Fibroblast of mammary gland (primary cell): ENCODE measurements at regions not wholly inside any gene's neighbourhood (a gene's known extent, or its start where the extent isn't known, plus 50 kb on each side); places are given as distances from the start of the nearest gene placed in this dataset.
A peak's percentile ranks its signal among the peaks of the same experiment; 100 is the strongest.

ENCODE experiments used
- DNase-seq: peaks from one replicate; pipeline ENCODE4 v3.0.0-alpha.2; 2010; ENCODE audit warnings: low read depth
- H3K4me3 ChIP-seq: 2 replicates; pipeline ENCODE4 v1.5.1; 2011; ENCODE audit warnings: low read depth, mild to moderate bottlenecking, low read length, moderate library complexity; ENCODE audit not compliant: control insufficient read depth
- TF ChIP-seq, protein P1 (sequence below): conservative IDR thresholded peaks from 2 replicates; pipeline ENCODE4 v1.5.1; 2011; ENCODE audit warnings: low read depth, low read length, inconsistent platforms; ENCODE audit not compliant: control insufficient read depth, insufficient read depth

- TF ChIP-seq, protein P1, sequence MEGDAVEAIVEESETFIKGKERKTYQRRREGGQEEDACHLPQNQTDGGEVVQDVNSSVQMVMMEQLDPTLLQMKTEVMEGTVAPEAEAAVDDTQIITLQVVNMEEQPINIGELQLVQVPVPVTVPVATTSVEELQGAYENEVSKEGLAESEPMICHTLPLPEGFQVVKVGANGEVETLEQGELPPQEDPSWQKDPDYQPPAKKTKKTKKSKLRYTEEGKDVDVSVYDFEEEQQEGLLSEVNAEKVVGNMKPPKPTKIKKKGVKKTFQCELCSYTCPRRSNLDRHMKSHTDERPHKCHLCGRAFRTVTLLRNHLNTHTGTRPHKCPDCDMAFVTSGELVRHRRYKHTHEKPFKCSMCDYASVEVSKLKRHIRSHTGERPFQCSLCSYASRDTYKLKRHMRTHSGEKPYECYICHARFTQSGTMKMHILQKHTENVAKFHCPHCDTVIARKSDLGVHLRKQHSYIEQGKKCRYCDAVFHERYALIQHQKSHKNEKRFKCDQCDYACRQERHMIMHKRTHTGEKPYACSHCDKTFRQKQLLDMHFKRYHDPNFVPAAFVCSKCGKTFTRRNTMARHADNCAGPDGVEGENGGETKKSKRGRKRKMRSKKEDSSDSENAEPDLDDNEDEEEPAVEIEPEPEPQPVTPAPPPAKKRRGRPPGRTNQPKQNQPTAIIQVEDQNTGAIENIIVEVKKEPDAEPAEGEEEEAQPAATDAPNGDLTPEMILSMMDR, result no peak
- DNase-seq, result no peak
- no peak overlapping the region for H3K4me3 ChIP-seq
Measured at GRCh38 chrX:42628471-42628870, 149.5 kb downstream of the PPP1R2C start.

- no peak for DNase-seq
- H3K4me3 ChIP-seq, result no peak overlapping the region
- TF ChIP-seq, protein P1, result no peak
Measured at GRCh38 chrX:42627891-42628290, 150.1 kb downstream of the PPP1R2C start.

DNA sequence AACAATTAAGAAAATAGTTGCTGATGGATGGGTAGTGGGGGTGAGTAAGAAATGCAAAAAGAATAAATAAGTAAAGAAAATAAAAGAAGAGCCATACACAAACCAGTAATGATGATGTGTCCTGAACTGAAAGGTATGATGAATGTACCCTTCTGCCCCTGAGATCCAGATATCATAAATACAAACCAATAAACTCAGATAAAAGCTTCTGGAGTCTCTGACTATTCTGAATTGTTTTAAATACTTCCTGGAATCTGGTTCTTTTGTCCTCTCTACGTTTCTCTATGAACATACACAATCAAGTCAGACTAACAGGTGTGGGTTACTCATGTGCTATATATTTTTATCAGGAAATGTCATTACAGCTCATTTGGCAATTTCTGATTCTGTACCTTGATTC lies 153.4 kb downstream of the PPP1R2C start:
- no peak for DNase-seq
- no peak overlapping the region for H3K4me3 ChIP-seq
- TF ChIP-seq, protein P1, result no peak

DNA sequence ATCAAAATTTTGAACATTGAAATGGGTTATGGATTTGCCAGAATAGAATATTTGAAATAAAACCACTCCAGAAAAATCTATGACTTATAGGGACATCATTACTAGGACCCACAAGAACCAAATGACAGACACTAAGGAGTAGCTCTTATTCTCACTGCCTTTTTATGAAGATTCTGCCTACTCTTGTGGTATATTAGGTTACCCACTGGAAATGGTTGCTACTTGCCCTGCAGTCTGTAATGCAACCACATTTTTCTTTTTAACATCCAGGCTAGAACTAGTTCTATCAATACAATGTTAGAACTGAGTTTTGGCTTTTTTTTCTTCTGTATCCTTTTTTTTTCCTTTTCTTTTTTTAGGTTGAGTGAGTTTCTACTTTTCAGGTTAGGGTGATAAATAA lies 158.9 kb downstream of the PPP1R2C start:
- H3K4me3 ChIP-seq, result no peak overlapping the region
- no peak for DNase-seq
- TF ChIP-seq, protein P1, result no peak

DNA sequence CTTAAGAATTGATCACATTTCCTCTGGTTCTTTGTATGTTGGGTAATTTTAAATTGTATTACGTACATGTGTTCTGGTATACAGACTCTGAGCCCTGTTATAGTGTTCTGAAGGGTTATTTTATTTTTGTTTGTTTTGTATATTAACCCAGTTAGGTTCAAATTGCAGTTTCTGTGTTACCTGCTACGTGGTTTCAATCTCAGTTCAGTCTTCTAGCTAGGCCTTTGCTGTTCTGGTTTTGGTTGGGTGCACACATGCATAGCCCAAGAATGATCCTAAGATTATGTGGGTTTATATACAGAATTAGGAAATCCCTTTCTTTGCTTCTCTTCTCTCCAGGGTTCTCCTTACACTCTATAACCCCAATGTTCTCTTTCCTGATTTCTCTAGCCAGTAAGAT lies 161.0 kb downstream of the PPP1R2C start:
- H3K4me3 ChIP-seq, result no peak overlapping the region
- DNase-seq, result no peak

GRCh38 chrX:42615161-42615563 lies 162.8 kb downstream of the PPP1R2C start:
- DNase-seq, result peak; percentile 4
- TF ChIP-seq, protein P1, result peak; percentile 11
- no peak overlapping the region for H3K4me3 ChIP-seq

More for the DNA sequence above, 161.0 kb downstream of the PPP1R2C start:
- TF ChIP-seq, protein P1, result no peak

GRCh38 chrX:42606591-42606990 lies 171.4 kb downstream of the PPP1R2C start:
- TF ChIP-seq, protein P1, result no peak
- DNase-seq, result no peak

More at GRCh38 chrX:42606591-42606990, 171.4 kb downstream of the PPP1R2C start:
- no peak overlapping the region for H3K4me3 ChIP-seq
